Endodermal cell (in vitro differentiated cells): ENCODE measurements at regions not wholly inside any gene's neighbourhood (a gene's known extent, or its start where the extent isn't known, plus 50 kb on each side); places are given as distances from the start of the nearest gene placed in this dataset.

ENCODE experiments used
- DNase-seq: peaks from one replicate; pipeline ENCODE4 v3.0.0-alpha.2; 2017
- H3K27ac ChIP-seq: 2 replicates; pipeline ENCODE4 v1.5.1; 2013; ENCODE audit warnings: mild to moderate bottlenecking, low read depth, low read length, moderate library complexity
- H3K27me3 ChIP-seq: 2 replicates; pipeline ENCODE4 v1.6.1; 2013; ENCODE audit warnings: mild to moderate bottlenecking, low read length, moderate library complexity; ENCODE audit not compliant: insufficient read depth, control insufficient read depth, poor library complexity, severe bottlenecking
- H3K36me3 ChIP-seq: 2 replicates; pipeline ENCODE4 v1.7.0; 2013; ENCODE audit warnings: mild to moderate bottlenecking, low read length, moderate library complexity; ENCODE audit not compliant: control insufficient read depth, insufficient read depth
- H3K4me1 ChIP-seq: one replicate; pipeline ENCODE4 v1.7.0; 2013; ENCODE audit warnings: low read length; ENCODE audit not compliant: control insufficient read depth, insufficient read depth
- H3K4me3 ChIP-seq: 2 replicates; pipeline ENCODE4 v1.5.1; 2013; ENCODE audit warnings: mild to moderate bottlenecking, low read length, moderate library complexity
- H3K9ac ChIP-seq: 2 replicates; pipeline ENCODE4 v1.6.1; 2013; ENCODE audit warnings: mild to moderate bottlenecking, low read length, moderate library complexity; ENCODE audit not compliant: poor library complexity, severe bottlenecking; ENCODE audit errors: extremely low read depth
- H3K9me3 ChIP-seq: 2 replicates; pipeline ENCODE4 v1.6.1; 2013; ENCODE audit warnings: mild to moderate bottlenecking, low read length, moderate library complexity; ENCODE audit not compliant: control insufficient read depth
- H3K27ac Mint-ChIP-seq: 2 replicates; pipeline ENCODE4 v1.8.0; 2020; ENCODE audit warnings: mixed read lengths
- H3K27me3 Mint-ChIP-seq: 2 replicates; pipeline ENCODE4 v1.8.0; 2021; ENCODE audit warnings: mild to moderate bottlenecking, mixed read lengths; ENCODE audit not compliant: insufficient read depth
- H3K36me3 Mint-ChIP-seq: 2 replicates; pipeline ENCODE4 v1.8.0; 2020; ENCODE audit warnings: low read depth, mixed read lengths
- H3K4me1 Mint-ChIP-seq: 2 replicates; pipeline ENCODE4 v1.8.0; 2020; ENCODE audit warnings: mixed read lengths
- H3K4me3 Mint-ChIP-seq: 2 replicates; pipeline ENCODE4 v1.8.0; 2020; ENCODE audit warnings: mild to moderate bottlenecking, moderate library complexity, mixed read lengths
- H3K9me3 Mint-ChIP-seq: 2 replicates; pipeline ENCODE4 v1.8.0; 2020; ENCODE audit warnings: mild to moderate bottlenecking, mixed read lengths
- CTCF ChIP-seq: fragments of 200-600 bp; sonication (generic); conservative IDR thresholded peaks from 2 replicates; pipeline ENCODE4 v1.5.0; 2021; ENCODE audit warnings: antibody characterized with exemption, mild to moderate bottlenecking
- WGBS, 2 experiments: methylation state at CpG; one replicate each; pipeline versions ENCODE4 v1.1.5 to v1.1.7; 2013; ENCODE audit warnings: missing lambda C conversion rate in 2 of 2, mixed read lengths in 1 of 2; ENCODE audit not compliant: insufficient coverage in 1 of 2, insufficient read length in 1 of 2; 5-methylcytosine and 5-hydroxymethylcytosine counted together

GRCh38 chr9:12266758-12267157, 426.4 kb upstream of the TYRP1 start:
- Mint-ChIP-seq H3K27ac (no peak overlapping the region), H3K4me1 (peaks cover 2% of the 10 kb centered on the region), H3K27me3 (no peaks in the 10 kb centered on the region), H3K9me3 (no peaks in the 10 kb centered on the region), H3K4me3 (no peak overlapping the region), H3K36me3 (no peaks in the 10 kb centered on the region)
- Histone ChIP-seq H3K9ac (no peak overlapping the region), H3K27ac (no peak overlapping the region), H3K36me3 (no peaks in the 10 kb centered on the region), H3K9me3 (no peaks in the 10 kb centered on the region), H3K4me3 (no peak overlapping the region), H3K27me3 (no peaks in the 10 kb centered on the region), H3K4me1 (no peaks in the 10 kb centered on the region)
- DNase-seq = no peak
- TF ChIP-seq CTCF = no peak
- 93 to 100% methylated on average over 2 of the region's 2 CpGs for WGBS, 2 experiments

GRCh38 chr9:12271421-12271891, 421.7 kb upstream of the TYRP1 start:
- H3K27me3 ChIP-seq = no peaks in the 10 kb centered on the region
- no peaks in the 10 kb centered on the region for H3K9me3 Mint-ChIP-seq
- no peak overlapping the region for H3K27ac ChIP-seq
- H3K4me3 Mint-ChIP-seq = no peak overlapping the region
- no peak for DNase-seq
- 90% methylated on average over 3 of the region's 3 CpGs; no CpG with 5 or more reads in 1 of the 2 experiments for WGBS, 2 experiments
- H3K27ac Mint-ChIP-seq = no peak overlapping the region
- H3K27me3 Mint-ChIP-seq = no peaks in the 10 kb centered on the region
- TF ChIP-seq CTCF = no peak
- peaks cover 3% of the 10 kb centered on the region for H3K4me1 ChIP-seq
- H3K36me3 ChIP-seq = no peaks in the 10 kb centered on the region
- H3K4me3 ChIP-seq = no peak overlapping the region
- no peaks in the 10 kb centered on the region for H3K9me3 ChIP-seq
- peaks cover 3% of the 10 kb centered on the region for H3K4me1 Mint-ChIP-seq
- no peak overlapping the region for H3K9ac ChIP-seq
- H3K36me3 Mint-ChIP-seq = no peaks in the 10 kb centered on the region

GRCh38 chr9:12272471-12273120, 420.6 kb upstream of the TYRP1 start:
- Histone ChIP-seq H3K27me3 (no peaks in the 10 kb centered on the region), H3K36me3 (no peaks in the 10 kb centered on the region), H3K4me1 (peaks cover 3% of the 10 kb centered on the region), H3K27ac (peak overlapping the region; percentile 33), H3K9me3 (no peaks in the 10 kb centered on the region), H3K4me3 (no peak overlapping the region), H3K9ac (no peak overlapping the region)
- DNase-seq = no peak
- Mint-ChIP-seq H3K36me3 (no peaks in the 10 kb centered on the region), H3K27me3 (no peaks in the 10 kb centered on the region), H3K27ac (no peak overlapping the region), H3K4me3 (no peak overlapping the region), H3K4me1 (peaks cover 3% of the 10 kb centered on the region), H3K9me3 (no peaks in the 10 kb centered on the region)
- no peak for TF ChIP-seq CTCF
- 93 to 100% methylated on average over 1 to 2 of the region's 2 CpGs for WGBS, 2 experiments
